Heart left ventricle (tissue), 13 donors: ENCODE measurements at regions not wholly inside any gene's neighbourhood (a gene's known extent, or its start where the extent isn't known, plus 50 kb on each side); places are given as distances from the start of the nearest gene placed in this dataset.

Experiments used
- CTCF ChIP-seq, 12 donors: fragments of 200-600 bp; sonication (generic) in 4 of 12; IDR thresholded peaks; one replicate each; pipeline versions ENCODE4 v1.5.0 to v1.8.0; 2018 to 2022; ENCODE audit warnings: antibody characterized with exemption in 12 of 12, mild to moderate bottlenecking in 5 of 12
- POLR2A ChIP-seq, 2 donors: fragments of 450-650 bp; IDR thresholded peaks; one replicate each; pipeline ENCODE4 v1.6.1; 2017; ENCODE audit warnings: antibody characterized with exemption in 2 of 2, mild to moderate bottlenecking in 2 of 2, moderate library complexity in 2 of 2
- donor health status: ischemic (EF 13 %, LVEDD 7.1; RV severe dilation, severe dysfunction).
- donor health status: DM: no; HTN: yes; CAD: no.
- donor health status: DM: no; HTN: no; CAD: no.
- donor health status: ischemic (EF 25% LVEDD 6.9; RV normal size, moderate dysfunction).
- donor health status: ischemic (EF 25% LVEDD 5.7; RV mildly dilated, moderate dysfunction).
- donor health status: ischemic (EF 35%, LVEDD 5.7; RV mildly dilated, moderate dysfunction).
- donor health status: nonischemic (EF 11% LVEDD 7.7; RV severe dilation, severe dysfunction).
- donor health status: DM: yes; HTN: yes; CAD: no.
- donor health status: PGD.
- donor health status: ischemic (EF 29% LVEDD 5.4; RV normal size, mild dysfunction).
- donor health status: nonischemic (EF 23%, LVEDD 6.1; RV moderate dilation, normal function).

- TF ChIP-seq CTCF (IDR thresholded peaks at IDR 0.05) (no peak), POLR2A (IDR thresholded peaks at IDR 0.05) (no peak)
These were observed 116.3 kb upstream of the SERPINE2 start for GRCh38 chr2:224155371-224155770.
